HPDE6-E6E7 (cell line): ENCODE measurements at regions not wholly inside any gene's neighbourhood (a gene's known extent, or its start where the extent isn't known, plus 50 kb on each side); places are given as distances from the start of the nearest gene placed in this dataset.
"Not testable (repeated sequence)": the region's sequence is repeated elsewhere in the genome, so short reads cannot be mapped to it uniquely, and the experiment has no call there.

ENCODE experiments used
- DNase-seq: peaks from one replicate; pipeline ENCODE4 v3.0.0; 2011; ENCODE audit warnings: missing footprints; ENCODE audit errors: extremely low spot score

DNA sequence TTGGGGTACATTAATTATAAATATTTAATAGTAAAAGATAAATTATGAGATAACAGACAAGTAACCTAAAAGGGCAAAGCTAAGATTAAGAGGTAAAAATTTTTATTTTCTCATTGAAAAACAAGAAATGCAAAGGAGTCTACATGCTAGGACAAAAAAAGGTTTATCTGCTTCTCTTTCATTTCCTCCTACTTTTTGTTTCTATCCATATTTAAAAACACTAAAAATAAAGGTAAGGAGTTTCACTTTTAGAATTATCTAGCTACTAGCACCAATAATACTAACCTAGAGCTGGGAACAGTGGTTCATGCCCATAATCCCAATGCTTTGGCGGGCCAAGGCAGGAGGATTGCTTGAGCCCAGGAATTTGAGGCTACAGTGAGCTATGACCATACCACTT, 1551.7 kb upstream of the SLC39A10 start:
- DNase-seq: no peak

DNA sequence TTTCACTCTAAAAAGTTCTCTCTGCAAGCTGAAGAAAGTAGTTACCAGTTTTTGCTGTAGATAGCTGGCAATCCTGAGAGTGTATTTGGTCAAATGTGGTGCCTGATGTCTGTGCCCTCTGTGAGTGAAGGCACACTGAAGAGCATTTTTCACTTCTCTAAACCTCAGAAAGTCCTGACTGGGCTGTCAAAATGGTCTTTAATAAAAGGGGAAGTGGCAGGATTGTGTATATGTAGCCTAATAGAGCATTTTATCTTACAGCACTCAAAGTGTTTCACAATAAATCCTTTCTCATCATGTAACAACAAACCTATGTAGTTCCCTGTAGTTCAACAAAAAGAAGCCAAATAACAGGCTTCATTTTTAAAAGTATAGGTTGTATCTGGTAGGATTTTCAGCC, 1552.3 kb upstream of the SLC39A10 start:
- DNase-seq: no peak

DNA sequence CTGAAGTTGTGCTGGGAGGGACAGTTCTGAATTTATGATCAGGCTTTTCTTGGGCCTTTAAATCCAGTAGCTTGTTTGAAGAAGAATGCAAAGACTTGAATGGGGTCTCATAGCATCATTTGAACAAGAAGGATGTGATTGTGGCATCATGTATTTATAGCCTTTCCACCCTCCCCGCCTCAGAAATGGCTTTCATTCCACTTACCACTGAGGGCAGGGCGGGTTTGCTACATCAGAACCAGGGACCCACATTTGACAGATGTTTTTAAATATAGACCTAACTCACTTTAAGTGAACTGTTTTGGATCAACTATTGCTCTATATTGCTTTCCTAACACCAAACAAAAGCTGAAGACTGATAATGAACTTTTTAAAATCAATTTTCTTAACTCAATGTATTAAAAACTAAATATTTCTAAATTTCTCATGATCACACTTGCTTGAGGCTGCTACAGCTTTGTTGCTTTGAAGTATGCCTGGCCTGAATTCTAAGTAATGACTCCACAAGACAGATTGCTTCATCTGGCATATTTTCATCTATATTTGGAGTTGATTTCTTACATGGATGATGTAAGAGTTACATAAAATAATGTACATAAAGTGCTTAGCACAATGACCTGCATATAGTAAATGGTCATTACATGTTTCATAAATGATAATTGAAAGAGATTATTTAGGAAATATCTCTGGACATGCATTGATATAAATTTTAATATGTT, 1552.9 kb upstream of the SLC39A10 start:
- DNase-seq: no peak

DNA sequence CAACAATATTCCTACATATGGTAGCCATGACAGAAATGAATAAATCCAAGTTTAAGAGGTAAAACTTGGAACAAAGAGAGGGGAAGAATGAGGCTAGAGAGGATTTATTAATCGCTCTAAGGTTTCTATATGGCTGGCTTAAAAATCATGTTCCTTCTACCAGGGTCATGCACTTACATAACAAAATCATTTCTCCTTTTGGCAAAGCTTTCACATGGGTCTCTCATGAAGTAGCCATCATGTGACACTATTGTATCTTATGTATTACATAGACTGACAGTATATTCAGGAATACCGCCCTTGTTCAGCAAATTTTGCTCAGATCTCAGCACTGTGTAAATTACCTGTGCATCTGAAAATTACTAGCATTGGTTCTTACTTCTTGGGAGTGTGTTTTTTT, 1554.5 kb upstream of the SLC39A10 start:
- DNase-seq: no peak

DNA sequence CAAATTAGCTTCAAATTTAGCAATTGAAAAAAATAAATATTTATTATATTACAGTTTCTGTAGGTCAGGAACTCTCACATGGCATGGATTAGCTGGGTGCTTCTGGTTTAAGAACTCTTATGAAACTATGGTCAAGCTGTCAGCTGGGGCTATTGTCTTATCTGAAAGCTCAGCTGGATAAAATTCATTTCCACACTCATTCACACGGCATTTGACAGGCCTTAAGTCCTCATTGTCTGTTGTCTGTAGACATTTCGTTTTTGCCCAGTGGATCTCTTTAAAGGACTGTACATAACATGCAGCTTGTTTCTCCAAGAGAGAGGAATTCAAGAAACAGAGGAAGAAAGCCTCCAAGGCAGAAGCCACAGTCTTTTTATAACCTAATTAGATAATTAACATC, 1556.8 kb upstream of the SLC39A10 start:
- no peak for DNase-seq

DNA sequence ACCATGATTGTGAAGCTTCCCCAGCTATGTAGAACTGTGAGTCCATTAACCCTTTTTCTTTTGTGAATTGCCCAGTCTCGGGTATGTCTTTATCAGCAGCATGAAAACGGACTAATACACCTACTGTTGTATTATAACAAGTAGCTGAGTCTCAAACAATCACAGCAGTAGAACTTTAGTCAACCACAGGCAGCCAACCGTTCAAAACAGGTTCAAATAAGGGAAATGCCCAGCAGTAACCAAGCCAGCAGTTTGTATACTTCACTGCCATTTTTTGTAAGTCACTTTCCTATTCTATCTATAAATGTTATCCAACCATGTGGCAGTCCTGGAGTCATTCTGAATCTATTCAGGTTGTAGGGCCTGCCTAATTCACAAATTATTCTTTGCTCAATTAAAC, 1560.6 kb upstream of the SLC39A10 start:
- DNase-seq: no peak

DNA sequence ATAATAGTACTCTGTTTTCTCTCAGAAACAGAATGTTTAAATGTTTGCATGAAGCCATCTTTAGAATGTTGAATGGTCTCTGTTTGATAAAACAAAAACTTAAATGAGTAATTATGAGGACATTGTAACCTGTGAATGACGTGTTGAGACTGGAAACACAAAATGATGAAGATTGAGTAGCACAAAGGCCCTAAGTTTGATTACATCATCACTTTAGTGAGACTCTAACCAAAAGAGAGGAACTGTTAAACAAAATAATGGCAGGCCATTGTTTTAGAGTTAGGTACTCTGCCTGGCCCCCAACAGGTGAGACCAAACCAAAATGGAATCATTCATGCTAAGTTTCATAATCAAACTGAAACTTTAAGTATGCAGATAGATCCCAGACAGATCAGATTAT, 1561.7 kb upstream of the SLC39A10 start:
- no peak for DNase-seq

DNA sequence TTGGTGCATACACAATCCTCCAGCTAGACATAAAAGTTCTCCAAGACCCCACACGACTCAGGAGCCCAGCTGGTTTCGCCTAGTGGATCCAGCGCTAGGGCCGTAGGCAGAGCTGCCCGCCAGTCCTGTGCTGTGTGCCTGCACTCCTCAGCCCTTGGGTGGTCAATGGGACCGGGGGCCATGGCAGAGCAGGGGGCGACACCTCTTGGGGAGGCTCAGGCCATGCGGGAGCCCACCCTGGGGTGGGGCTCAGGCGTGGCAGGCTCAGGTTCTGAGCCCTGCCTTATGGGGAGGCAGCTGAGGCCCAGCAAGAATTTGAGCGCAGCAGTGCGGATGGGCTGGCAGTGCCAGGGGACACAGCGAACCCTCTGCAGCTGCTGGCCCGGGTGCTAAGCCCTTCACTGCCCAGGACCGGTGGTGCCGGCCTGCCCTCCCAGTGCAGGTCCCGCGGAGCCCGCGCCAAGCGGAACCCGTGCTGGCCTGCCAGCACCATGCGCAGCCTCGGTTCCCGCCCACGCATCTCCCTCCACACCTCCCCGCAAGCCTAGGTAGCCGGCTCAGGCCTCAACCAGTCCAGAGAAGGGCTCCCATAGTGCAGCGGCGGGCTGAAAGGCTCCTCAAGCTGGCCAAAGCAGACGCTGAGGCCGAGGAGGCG, 1566.6 kb upstream of the SLC39A10 start:
- DNase-seq: no peak

DNA sequence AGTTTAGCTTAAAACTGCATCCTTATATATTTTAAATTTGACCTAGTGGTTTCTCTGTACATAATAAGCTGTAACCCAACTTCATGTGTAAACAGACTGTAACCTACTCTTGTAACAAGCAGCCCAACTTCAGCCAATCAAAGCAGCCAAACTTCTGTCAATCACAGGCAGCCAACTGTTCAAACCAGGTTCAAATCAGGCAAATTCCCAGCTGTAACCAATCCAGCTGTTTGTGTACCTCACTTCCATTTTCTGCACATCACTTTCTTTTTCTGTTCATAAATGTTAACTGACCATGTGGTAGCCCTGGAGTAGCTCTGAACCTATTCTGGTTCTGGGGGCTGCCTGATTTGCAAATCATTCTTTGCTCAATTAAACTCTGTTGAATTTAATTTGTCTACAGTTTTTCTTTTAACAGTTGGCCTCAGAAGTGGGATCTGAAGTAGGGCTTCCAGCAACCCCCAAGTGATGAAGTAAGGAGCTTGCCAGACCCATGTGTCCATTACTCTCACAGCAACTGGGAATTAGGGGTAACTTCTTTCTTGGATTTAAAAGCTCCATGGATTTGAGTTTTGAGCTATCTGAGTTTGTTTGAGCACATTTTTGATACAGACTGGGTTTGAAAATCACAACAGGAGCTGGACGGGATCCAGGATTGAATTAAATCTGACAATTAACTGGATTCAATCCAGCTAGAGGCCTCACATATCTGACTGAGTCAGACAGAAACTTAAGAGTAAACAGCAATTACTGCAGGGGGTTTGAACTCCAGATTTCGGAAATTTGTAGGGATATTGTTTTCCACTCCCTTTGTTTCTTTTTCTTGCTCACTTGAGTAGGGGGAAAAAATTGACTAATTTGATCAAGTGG, 1569.7 kb upstream of the SLC39A10 start:
- no peak for DNase-seq

DNA sequence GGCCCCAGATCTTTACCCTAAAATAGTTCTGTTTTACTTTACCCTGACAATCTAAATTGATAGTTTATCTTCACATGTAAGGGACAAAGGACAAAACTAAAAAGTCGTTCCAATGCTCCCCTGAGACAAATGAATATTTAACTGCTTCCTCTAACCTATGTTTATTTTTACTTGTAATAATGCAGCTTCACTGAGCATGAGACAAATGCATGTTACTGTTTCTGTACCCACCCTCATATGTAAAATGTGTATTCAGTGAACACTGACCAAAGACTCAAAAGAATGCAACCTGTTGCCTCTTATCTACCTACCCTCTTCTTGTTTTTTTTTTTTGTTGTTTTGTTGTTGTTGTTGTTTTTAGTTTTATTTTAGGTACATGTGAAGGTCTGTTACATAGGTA, 1570.9 kb upstream of the SLC39A10 start:
- DNase-seq: no peak

DNA sequence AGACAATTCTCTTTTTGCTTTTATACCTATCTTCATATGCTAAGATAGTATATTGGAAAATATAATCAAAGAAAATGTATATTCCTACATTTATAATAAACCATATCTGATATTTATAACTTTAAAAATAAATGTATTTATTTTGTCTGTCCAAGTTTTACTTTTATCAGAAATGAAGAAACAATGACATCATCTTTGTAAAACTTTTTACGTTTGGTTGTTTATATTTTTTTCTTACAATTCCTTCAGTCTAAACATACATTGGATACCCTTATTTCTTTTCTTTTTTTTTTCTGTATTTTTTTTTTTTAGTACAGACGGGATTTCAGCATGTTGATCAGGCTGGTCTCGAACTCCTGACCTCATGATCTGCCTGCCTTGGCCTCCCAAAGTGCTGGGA, 1577.0 kb upstream of the SLC39A10 start:
- no peak for DNase-seq

DNA sequence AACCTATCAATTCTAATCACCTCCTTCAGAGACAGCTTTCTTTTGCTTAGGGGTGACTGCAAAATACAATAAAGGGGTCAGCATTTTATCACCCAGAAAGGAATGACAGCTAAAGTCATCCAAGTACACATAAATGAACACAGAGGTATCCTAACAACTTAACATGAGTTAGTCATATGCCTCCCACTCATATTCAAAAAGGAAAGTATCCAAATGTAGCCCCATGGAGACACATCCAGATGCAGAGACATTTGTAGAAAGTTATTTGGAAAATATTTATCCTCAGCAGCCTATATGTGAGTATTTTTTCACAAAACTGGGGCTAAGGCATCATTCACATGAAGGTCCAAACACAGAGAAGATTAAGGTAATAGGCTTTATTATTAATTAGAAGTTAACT, 1579.7 kb upstream of the SLC39A10 start:
- no peak for DNase-seq

DNA sequence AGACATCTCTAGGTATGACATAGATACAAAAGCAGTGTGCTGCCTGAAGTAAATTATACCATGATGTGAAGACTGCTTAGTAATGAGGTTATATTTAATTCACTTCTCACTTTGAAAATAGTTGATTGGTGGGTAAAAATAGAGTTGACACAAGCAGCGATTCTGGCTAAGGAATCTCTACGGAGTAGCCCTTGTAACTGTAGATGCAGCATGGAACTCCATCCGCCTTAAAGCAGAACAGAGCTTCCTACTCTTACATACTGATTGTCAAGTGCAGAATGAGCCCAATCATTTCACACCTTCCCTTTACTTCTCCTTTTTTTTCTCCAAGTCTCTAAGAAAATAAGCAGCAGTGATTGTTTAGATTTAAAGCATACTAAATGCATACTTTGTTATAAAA, 1594.6 kb upstream of the SLC39A10 start:
- no peak for DNase-seq

DNA sequence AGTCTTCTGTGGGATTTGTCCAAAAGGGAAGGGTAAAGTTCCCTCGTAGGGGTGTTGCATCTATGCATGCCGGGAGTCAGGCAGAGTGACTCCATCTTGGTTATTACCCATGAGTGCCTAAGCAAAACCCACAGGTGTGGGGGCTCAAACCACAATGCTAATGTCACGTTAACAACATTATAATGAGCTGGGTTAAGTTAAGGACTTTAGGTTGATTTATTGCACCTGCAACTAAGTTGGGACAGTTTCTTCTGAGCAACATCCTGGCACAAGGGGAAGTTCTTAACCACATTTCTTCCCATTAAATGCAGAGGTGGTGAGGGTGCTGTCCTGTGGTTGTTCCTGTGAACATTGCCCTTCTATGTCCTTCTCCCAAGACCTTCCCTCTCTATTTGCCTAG, 1596.8 kb upstream of the SLC39A10 start:
- no peak for DNase-seq

DNA sequence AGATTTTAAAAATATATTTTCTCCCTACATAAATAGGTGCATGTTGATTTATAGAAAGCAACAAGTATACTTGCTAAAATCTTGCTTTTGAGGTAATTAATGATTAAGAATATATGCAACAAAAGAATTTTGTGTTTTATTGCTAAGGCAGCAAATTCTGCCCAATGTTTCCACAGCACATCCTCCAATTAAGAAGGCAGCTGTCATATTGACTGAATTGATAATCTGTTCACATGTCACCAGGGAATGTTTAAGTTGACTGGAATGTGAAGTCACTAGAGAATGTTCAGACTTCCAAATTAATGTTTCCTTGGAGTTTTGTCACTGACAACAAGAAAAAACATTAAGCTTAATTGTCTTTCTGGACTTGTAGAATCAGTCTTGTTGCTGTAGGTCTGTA, 1602.7 kb upstream of the SLC39A10 start:
- no peak for DNase-seq

DNA sequence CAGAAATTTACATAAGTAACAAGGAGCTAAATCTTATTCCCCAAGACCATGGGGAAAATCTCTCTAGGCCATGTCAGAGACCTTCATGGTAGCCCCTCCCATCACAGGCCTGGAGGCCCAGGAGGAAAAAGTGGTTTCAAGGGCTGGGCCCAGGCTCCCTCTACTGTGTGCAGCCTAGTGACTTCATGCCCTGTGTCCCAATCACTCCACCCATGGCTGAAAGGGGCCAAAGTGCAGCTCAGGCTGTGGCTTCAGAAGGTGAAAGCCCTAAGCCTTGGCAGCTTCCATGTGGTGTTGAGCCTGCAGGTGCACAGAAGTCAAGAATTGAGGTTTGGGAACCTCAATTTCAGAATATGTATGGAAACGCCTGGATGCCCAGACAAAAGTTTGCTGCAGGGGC, 1612.7 kb upstream of the SLC39A10 start:
- no peak for DNase-seq

DNA sequence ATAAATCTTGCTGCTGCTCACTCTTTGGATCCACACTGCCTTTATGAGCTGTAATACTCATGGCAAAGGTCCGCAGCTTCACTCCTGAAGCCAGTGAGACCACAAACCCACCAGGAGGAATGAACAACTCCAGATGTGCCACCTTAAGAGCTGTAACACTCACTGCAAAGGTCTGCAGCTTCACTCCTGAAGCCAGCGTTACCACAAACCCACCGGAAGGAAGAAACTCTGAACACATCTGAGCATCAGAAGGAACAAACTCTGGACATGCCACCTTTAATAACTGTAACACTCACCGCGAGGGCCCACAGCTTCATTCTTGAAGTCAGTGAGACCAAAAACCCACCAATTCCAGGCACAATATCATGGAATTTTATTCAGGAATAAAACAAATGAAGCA, 1635.9 kb upstream of the SLC39A10 start:
- not testable (repeated sequence) for DNase-seq

DNA sequence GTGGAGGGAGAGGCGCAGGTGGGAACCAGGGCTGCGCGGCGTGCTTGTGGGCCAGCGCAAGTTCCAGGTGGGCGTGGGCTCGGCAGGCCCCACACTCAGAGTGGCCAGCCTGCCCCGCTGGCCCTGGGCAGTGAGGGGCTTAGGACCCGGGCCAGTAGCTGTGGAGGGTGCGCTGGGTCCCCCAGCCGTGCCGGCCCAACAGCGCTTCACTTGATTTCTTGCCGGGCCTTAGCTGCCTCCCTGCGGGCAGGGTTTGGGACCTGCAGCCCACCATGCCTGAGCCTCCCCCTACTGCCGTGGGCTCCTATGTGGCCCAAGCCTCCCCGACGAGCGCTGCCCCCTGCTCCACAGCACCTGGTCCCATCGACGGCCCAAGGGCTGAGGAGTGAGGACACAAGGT, 1636.9 kb upstream of the SLC39A10 start:
- no peak for DNase-seq

DNA sequence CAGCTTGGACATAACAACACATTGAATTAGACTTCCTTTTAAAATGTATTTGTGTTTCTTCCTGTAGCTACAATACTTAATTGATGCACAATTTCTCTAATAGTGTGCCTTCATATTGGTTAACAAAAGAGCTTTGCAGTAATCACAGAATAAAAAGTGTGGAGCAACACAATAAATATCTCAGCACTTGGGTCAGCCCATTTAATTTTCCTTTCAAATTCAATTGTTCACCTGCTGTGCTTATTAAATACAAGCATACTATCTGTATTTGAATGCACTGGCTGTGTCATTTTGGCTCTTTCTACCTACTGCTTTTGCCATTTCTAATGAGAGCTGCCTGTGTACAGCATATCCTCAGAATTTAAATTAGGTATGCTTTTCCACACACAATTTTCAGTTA, 1641.3 kb upstream of the SLC39A10 start:
- DNase-seq: no peak

DNA sequence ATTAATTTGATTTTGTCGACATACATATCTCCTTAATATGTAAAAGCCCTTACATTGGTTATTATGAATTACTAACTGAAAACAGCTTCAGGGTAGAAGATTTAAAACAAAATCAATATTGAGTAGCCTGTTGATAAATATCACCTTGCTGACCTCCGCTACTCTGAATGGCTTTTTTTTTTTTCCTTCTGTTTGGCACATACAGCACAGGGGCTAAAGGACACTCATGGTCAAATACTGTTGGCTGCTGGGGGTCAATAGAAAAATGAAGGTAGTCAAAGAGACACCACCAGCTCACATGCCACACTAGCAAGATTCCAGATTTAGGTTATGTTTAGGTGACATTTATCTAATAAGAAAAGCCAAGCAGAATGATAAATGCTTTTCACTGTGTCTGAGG, 1642.4 kb upstream of the SLC39A10 start:
- DNase-seq: no peak

DNA sequence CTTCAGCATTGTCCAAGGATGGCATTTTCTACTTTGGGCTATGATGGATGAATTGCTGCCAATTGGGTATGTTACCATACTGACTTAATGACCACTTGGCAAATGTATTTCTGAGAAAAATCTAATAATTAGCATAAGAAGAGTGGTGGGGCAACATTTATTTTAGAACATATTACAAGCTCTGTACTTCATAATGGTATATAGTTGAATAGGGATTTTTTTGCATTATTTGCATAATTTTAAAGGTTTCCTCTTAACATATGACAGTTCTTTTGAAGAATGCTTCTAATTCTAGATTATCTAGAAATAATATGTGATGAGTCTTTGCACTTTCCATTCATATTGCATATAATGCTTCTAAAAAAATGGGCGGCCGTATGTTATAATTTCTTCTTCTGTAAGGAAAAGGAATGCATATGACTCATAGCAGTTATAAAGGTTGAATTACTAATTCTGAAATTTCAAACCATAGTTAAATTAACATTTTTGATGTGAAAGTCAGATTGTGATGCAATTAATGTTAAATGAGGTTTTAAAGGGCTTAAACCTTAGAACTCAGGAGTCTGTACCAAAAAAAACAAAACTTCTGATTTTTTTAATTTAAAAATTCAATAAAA, 1652.3 kb upstream of the SLC39A10 start:
- no peak for DNase-seq

DNA sequence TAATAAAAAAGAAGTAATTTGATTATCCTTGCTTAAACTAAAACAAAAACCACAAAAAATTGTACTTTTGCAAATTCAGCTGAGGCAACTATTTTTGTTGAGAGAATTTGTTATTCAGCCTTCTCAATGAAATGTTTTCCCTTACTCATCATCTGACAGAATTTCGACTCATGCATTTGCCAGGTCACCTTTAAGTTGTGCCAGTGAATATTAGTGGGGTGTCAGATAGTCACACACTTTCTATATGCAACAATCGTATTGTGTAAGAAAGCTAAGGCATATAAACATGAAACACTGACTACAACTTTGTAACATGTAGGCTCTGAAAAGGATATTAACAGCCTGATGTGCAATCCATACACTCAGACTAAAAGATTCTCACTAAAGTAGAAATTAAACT, 1653.1 kb upstream of the SLC39A10 start:
- DNase-seq: no peak
